Gastroesophageal sphincter (tissue), 4 donors: ENCODE measurements at regions not wholly inside any gene's neighbourhood (a gene's known extent, or its start where the extent isn't known, plus 50 kb on each side); places are given as distances from the start of the nearest gene placed in this dataset.

Experiments
- ATAC-seq: fragments of 150-250 bp; one replicate; pipeline ENCODE4 v1.9.1; 2016; ENCODE audit warnings: mild to moderate bottlenecking, moderate library complexity
- H3K27ac ChIP-seq, 4 donors: fragments of 200-600 bp; sonication (generic) in 3 of 4; 1 replicate in 3 of 4; 2 replicates in 1 of 4; pipeline ENCODE4 v1.5.1; 2016 to 2019
- H3K27me3 ChIP-seq: fragments of 200-600 bp; sonication (generic); one replicate; pipeline ENCODE4 v1.5.1; 2019
- H3K36me3 ChIP-seq, 2 donors: fragments of 200-600 bp; sonication (generic); one replicate each; pipeline ENCODE4 v1.5.1; 2019; ENCODE audit warnings: control low read depth in 1 of 2
- H3K4me1 ChIP-seq, 3 donors: fragments of 200-600 bp; sonication (generic); 1 replicate in 2 of 3; 2 replicates in 1 of 3; pipeline ENCODE4 v1.5.1; 2016 to 2019; ENCODE audit warnings: control low read depth in 2 of 3
- H3K4me3 ChIP-seq, 2 donors: fragments of 200-600 bp; sonication (generic); one replicate each; pipeline ENCODE4 v1.5.1; 2019; ENCODE audit warnings: mild to moderate bottlenecking in 1 of 2, moderate library complexity in 1 of 2
- H3K9me3 ChIP-seq, 3 donors: fragments of 200-600 bp; sonication (generic); one replicate each; pipeline ENCODE4 v1.5.1; 2017 to 2019; ENCODE audit warnings: control low read depth in 2 of 3
- CTCF ChIP-seq, 4 experiments: fragments of 200-600 bp in 2 of 4; fragments of 450-650 bp in 2 of 4; sonication (generic) in 1 of 4; IDR thresholded peaks; one replicate each; pipeline ENCODE4 v1.5.1; 2017 to 2019; ENCODE audit warnings: antibody characterized with exemption in 4 of 4, mild to moderate bottlenecking in 2 of 4, moderate library complexity in 2 of 4
- EP300 ChIP-seq: sonication (generic); formaldehyde crosslinking; IDR thresholded peaks from one replicate; pipeline ENCODE4 v1.6.1; 2017; ENCODE audit warnings: antibody characterized with exemption, mild to moderate bottlenecking
- POLR2A ChIP-seq, 2 donors: fragments of 450-650 bp; IDR thresholded peaks; one replicate each; pipeline ENCODE4 v1.6.1; 2017; ENCODE audit warnings: antibody characterized with exemption in 2 of 2, mild to moderate bottlenecking in 2 of 2, moderate library complexity in 1 of 2
- POLR2AphosphoS5 ChIP-seq: sonication (generic); formaldehyde crosslinking; IDR thresholded peaks from one replicate; pipeline ENCODE4 v1.6.1; 2017; ENCODE audit warnings: antibody characterized with exemption
- WGBS, 2 donors: methylation state at CpG; one replicate each; pipeline ENCODE4 v1.1.5; 2018; ENCODE audit warnings: low coverage in 1 of 2; 5-methylcytosine and 5-hydroxymethylcytosine counted together

GRCh38 chr4:35897808-35898207 lies 346.5 kb downstream of the ARAP2 start:
- TF ChIP-seq POLR2AphosphoS5: no peak
- TF ChIP-seq EP300: no peak
- TF ChIP-seq CTCF (IDR thresholded peaks at IDR 0.05): no peak
- no peak for TF ChIP-seq POLR2A (IDR thresholded peaks at IDR 0.05)
- Histone ChIP-seq H3K4me1 (no peaks in the 10 kb centered on the region), H3K9me3 (no peaks in the 10 kb centered on the region), H3K27ac (no peak overlapping the region), H3K4me3 (no peak overlapping the region), H3K27me3 (no peaks in the 10 kb centered on the region), H3K36me3 (no peaks in the 10 kb centered on the region)
- ATAC-seq: no peak

DNA sequence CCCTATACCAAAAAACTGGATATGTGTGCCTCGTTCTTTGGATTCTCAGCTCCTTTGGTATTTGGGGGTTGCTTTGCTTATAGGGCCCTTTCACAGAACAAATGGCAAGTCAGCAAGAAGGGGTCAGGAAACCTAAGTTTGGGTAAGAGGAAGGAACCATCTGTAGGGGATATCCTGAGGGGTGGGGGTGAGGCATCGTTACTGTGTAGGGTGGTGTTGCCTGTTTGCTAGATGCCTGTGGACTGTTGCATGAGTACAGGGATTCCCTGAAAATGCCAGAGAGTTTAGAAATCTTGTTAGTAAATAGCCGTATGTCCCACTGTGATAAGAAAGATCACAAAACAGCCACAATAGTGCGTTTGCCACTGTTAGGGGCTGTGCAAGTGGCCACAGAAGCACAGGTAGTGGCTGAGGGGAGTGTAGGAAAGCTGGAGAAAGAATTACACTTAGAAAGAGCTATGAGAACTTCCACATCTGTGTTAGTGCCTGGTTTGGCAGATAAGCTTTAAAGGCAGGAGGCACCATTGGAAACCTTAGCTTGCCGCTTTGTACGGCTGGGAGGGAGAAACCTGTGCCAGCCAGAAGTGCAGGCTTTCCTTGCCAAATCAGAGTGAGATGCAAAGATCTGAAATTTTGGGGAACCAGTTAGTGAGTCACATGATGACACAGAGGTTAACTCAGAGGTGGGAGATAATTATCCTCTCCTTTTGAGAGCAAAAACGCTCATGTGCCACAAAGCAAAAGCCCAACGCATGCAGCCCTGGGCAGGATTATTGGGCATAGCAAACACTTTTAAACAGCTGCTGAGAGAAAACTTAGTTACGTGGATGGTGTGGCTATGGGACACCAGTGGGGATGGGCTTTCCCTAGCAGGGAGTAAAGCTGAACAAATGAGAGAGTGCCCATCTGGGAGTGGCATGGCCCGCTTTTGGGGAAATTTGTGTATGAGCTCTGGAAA lies 343.7 kb downstream of the ARAP2 start:
- WGBS, 2 donors: 70 to 73% methylated on average over 7 to 10 of the region's 10 CpGs
- Histone ChIP-seq H3K9me3 (no peaks in the 10 kb centered on the region), H3K4me3 (no peak overlapping the region), H3K36me3 (no peaks in the 10 kb centered on the region), H3K27ac (no peak overlapping the region), H3K4me1 (no peaks in the 10 kb centered on the region), H3K27me3 (no peaks in the 10 kb centered on the region)
- TF ChIP-seq POLR2AphosphoS5 (no peak), CTCF (IDR thresholded peaks at IDR 0.05) (no peak), EP300 (no peak), POLR2A (IDR thresholded peaks at IDR 0.05) (no peak)
- no peak for ATAC-seq

- H3K9me3 ChIP-seq: no peaks in the 10 kb centered on the region
- H3K36me3 ChIP-seq: no peaks in the 10 kb centered on the region
- H3K4me1 ChIP-seq: no peaks in the 10 kb centered on the region
- ATAC-seq: no peak
- no peaks in the 10 kb centered on the region for H3K27me3 ChIP-seq
- TF ChIP-seq EP300 (no peak), POLR2A (IDR thresholded peaks at IDR 0.05) (no peak), CTCF (IDR thresholded peaks at IDR 0.05) (no peak), POLR2AphosphoS5 (no peak)
- no peak overlapping the region for H3K27ac ChIP-seq
- H3K4me3 ChIP-seq: no peak overlapping the region
- 53 to 54% methylated on average over 2 of the region's 2 CpGs for WGBS, 2 donors
Observed at GRCh38 chr4:35912174-35912573, 332.1 kb downstream of the ARAP2 start.

GRCh38 chr4:35918491-35918977 lies 325.8 kb downstream of the ARAP2 start:
- Histone ChIP-seq H3K4me3 (no peak overlapping the region), H3K36me3 (no peaks in the 10 kb centered on the region), H3K27ac (no peak overlapping the region), H3K9me3 (no peaks in the 10 kb centered on the region), H3K4me1 (no peaks in the 10 kb centered on the region), H3K27me3 (no peaks in the 10 kb centered on the region)
- ATAC-seq: no peak
- 67 to 100% methylated on average over 1 of the region's 1 CpG for WGBS, 2 donors
- TF ChIP-seq CTCF (IDR thresholded peaks at IDR 0.05) (no peak), EP300 (no peak), POLR2A (IDR thresholded peaks at IDR 0.05) (no peak), POLR2AphosphoS5 (no peak)

DNA sequence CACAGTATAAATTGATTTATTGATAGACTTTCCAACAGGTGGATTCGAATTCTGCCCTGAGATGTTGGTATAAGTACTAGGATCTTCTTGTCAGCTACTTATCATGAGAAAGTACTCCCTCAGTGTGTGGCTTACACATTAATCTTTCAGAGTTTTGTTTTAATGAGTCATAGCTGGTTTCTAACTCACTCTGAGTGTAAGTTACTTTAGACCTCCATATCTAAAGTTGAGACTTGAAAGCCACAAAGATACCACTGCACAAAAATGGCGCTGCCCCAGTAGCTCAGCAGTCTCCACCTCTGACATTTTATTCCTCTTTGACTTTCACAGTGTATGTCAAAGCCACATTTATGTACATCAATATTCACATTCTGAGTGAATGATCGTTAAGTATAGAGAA lies 318.5 kb downstream of the ARAP2 start:
- no peak for ATAC-seq
- WGBS, 2 donors: 84 to 86% methylated on average over 3 of the region's 3 CpGs
- H3K4me3 ChIP-seq: no peak overlapping the region
- no peaks in the 10 kb centered on the region for H3K27me3 ChIP-seq
- no peaks in the 10 kb centered on the region for H3K4me1 ChIP-seq
- H3K36me3 ChIP-seq: no peaks in the 10 kb centered on the region
- no peak overlapping the region for H3K27ac ChIP-seq
- no peaks in the 10 kb centered on the region for H3K9me3 ChIP-seq
- no peak for TF ChIP-seq EP300
